ENCODE measurements at regions not wholly inside any gene's neighbourhood (a gene's known extent, or its start where the extent isn't known, plus 50 kb on each side); places are given as distances from the start of the nearest gene placed in this dataset.

DNA sequence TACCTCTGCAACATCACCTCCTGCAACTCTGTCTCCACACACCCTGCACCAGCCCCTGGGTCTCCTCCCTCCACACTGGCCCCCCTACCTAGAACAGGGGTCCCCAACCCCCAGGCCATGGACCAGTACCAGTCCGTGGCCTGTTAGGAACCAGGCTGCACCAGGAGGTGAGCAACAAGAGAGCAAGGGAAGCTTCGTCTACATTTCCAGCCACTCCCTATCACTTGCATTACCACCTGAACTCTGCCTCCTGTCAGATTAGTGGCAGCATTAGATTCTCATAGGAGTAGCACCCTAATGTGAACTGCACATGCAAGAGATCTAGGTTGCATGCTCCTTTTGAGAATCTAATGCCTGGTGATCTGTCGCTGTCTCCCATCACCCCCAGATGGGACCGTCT lies 108.8 kb upstream of the WDR11 start (continued):
- TF ChIP-seq ZNF572 (CRISPR knock-in tag; IDR thresholded peaks at IDR 0.05) (no peak), ZBTB20 (CRISPR knock-in tag; IDR thresholded peaks at IDR 0.05; ENCODE audit: borderline replicate concordance, low read depth) (no peak), BHLHE40 (IDR thresholded peaks at IDR 0.05; ENCODE audit: low read length) (no peak), KDM6A (CRISPR knock-in tag; IDR thresholded peaks at IDR 0.05; ENCODE audit: low read depth) (no peak)

DNA sequence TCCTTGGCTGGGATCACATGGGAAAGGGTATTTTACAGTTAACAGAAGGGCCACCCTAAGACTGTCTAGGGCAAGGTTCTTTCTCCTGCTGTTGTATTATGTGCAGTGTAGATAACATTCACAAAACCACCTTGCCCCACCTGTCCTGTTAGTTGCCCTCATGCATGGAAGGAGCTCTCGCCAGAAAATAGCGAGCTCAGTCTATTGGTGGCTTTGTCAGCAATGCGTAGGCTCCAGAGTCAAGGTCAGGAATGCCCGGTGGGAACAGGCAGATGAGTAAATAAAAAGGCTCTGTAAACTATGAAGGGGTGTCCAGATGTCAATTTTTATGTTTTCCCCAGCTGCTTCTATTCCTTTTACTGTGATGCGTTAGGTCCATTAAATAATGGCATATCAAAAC lies 107.1 kb upstream of the WDR11 start:
- no TSS peak for BruUV-seq (replicated peaks)

More for the DNA sequence above, 107.1 kb upstream of the WDR11 start:
- POLR2A ChIA-PET: no interaction called here
- intact Hi-C loops (cut with micrococcal nuclease; ENCODE audit: unreplicated experiment): no loop called here
- H3K79me2 ChIP-seq (ENCODE audit: insufficient read depth, low read length): no peaks in the 10 kb centered on the region
- DNase-seq (ENCODE audit: low spot score): no peak
- H4K20me1 ChIP-seq (ENCODE audit: insufficient read depth, low read length): no peaks in the 10 kb centered on the region
- no peak overlapping the region for H2AFZ ChIP-seq (ENCODE audit: low read length)
- TF ChIP-seq, protein P1, sequence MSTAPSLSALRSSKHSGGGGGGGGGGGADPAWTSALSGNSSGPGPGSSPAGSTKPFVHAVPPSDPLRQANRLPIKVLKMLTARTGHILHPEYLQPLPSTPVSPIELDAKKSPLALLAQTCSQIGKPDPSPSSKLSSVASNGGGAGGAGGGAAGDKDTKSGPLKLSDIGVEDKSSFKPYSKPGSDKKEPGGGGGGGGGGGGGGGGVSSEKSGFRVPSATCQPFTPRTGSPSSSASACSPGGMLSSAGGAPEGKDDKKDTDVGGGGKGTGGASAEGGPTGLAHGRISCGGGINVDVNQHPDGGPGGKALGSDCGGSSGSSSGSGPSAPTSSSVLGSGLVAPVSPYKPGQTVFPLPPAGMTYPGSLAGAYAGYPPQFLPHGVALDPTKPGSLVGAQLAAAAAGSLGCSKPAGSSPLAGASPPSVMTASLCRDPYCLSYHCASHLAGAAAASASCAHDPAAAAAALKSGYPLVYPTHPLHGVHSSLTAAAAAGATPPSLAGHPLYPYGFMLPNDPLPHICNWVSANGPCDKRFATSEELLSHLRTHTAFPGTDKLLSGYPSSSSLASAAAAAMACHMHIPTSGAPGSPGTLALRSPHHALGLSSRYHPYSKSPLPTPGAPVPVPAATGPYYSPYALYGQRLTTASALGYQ (CRISPR knock-in tag; IDR thresholded peaks at IDR 0.05): no peak
- no peak for TF ChIP-seq PRMT3 (CRISPR knock-in tag; IDR thresholded peaks at IDR 0.05; ENCODE audit: borderline replicate concordance, low read depth)
- no peak for TF ChIP-seq FOXK2 (IDR thresholded peaks at IDR 0.05)
- TF ChIP-seq, protein P2, sequence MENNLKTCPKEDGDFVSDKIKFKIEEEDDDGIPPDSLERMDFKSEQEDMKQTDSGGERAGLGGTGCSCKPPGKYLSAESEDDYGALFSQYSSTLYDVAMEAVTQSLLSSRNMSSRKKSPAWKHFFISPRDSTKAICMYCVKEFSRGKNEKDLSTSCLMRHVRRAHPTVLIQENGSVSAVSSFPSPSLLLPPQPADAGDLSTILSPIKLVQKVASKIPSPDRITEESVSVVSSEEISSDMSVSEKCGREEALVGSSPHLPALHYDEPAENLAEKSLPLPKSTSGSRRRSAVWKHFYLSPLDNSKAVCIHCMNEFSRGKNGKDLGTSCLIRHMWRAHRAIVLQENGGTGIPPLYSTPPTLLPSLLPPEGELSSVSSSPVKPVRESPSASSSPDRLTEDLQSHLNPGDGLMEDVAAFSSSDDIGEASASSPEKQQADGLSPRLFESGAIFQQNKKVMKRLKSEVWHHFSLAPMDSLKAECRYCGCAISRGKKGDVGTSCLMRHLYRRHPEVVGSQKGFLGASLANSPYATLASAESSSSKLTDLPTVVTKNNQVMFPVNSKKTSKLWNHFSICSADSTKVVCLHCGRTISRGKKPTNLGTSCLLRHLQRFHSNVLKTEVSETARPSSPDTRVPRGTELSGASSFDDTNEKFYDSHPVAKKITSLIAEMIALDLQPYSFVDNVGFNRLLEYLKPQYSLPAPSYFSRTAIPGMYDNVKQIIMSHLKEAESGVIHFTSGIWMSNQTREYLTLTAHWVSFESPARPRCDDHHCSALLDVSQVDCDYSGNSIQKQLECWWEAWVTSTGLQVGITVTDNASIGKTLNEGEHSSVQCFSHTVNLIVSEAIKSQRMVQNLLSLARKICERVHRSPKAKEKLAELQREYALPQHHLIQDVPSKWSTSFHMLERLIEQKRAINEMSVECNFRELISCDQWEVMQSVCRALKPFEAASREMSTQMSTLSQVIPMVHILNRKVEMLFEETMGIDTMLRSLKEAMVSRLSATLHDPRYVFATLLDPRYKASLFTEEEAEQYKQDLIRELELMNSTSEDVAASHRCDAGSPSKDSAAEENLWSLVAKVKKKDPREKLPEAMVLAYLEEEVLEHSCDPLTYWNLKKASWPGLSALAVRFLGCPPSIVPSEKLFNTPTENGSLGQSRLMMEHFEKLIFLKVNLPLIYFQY (CRISPR knock-in tag; IDR thresholded peaks at IDR 0.05; ENCODE audit: borderline replicate concordance): no peak
- TF ChIP-seq HCFC1 (IDR thresholded peaks at IDR 0.05; ENCODE audit: low read depth, low read length): no peak
- no peak for TF ChIP-seq HDAC6 (IDR thresholded peaks at IDR 0.05; ENCODE audit: low read depth, low read length)
- TF ChIP-seq KDM5A (IDR thresholded peaks at IDR 0.05; ENCODE audit: borderline replicate concordance, low read length): no peak
- TF ChIP-seq RARG (CRISPR knock-in tag; IDR thresholded peaks at IDR 0.05; ENCODE audit: low read depth): no peak
- no peak for TF ChIP-seq THYN1 (CRISPR knock-in tag; IDR thresholded peaks at IDR 0.05; ENCODE audit: borderline replicate concordance, low read depth)
- no peak for TF ChIP-seq ZNF552 (CRISPR knock-in tag; IDR thresholded peaks at IDR 0.05; ENCODE audit: borderline replicate concordance)
- no peak for TF ChIP-seq ISX (CRISPR knock-in tag; conservative IDR thresholded peaks at IDR 0.05)
- TF ChIP-seq SSRP1 (CRISPR knock-in tag; IDR thresholded peaks at IDR 0.05): no peak
- ATAC-seq: no peak
- no peaks in the 10 kb centered on the region for H3K36me3 ChIP-seq (replicated peaks in 1 of 2; ENCODE audit: control insufficient read depth in 1 of 2, insufficient read depth in 2 of 2, low read length in 2 of 2)
- no peak overlapping the region for H3K4me3 ChIP-seq (replicated peaks in 1 of 3; ENCODE audit: insufficient read depth in 1 of 3, low read depth in 2 of 3, low read length in 3 of 3)
- H3K4me2 ChIP-seq (ENCODE audit: low read depth, low read length): no peak overlapping the region
- H3K4me1 ChIP-seq (ENCODE audit: insufficient read depth, low read length): peaks cover 9% of the 10 kb centered on the region
- H3K9me3 ChIP-seq (ENCODE audit: low read length): no peaks in the 10 kb centered on the region
- H3K27ac ChIP-seq (ENCODE audit: extremely low read length, insufficient read depth, low read length): no peak overlapping the region
- in situ Hi-C loops (cut with HindIII; ENCODE audit: extremely low pct_ligation_motif_present, low pct_unique_long_range_greater_than_20kb): loop anchor here (25.0 kb wide), 1 partner anchor 532 kb away; no protein-coding TSS in a partner anchor
- CTCF ChIA-PET (ENCODE audit: low intra/inter-chr PET ratio, low total read pairs): no interaction called here
- H3K27me3 ChIP-seq (ENCODE audit: control insufficient read depth in 1 of 2, insufficient read depth in 2 of 2, low read length in 2 of 2): peaks cover 0 to 2% of the 10 kb centered on the region in 2 experiments; a peak in 1 of 5 replicates
- no peak for FAIRE-seq
- WGBS (ENCODE audit: low lambda C conversion rate): 27% methylated on average over 5 of the region's 5 CpGs
- no peak overlapping the region for H3K9ac ChIP-seq (ENCODE audit: insufficient read depth, low read depth, low read length)
